Activated CD4-positive, alpha-beta memory T cell treated with anti-CD3 and anti-CD28 coated beads for 36 hours (primary cell): ENCODE measurements at regions not wholly inside any gene's neighbourhood (a gene's known extent, or its start where the extent isn't known, plus 50 kb on each side); places are given as distances from the start of the nearest gene placed in this dataset.

ENCODE experiments used
- CTCF ChIA-PET: fragments of 350-600 bp; sonication (Branson Sonifier 250); formaldehyde crosslinking; loops from one replicate; lab custom pipeline; 2021; ENCODE audit warnings: antibody characterized with exemption, inconsistent platforms; lab: Charles Lee
- POLR2A ChIA-PET: fragments of 350-600 bp; sonication (Branson Sonifier 250); formaldehyde crosslinking; loops from one replicate; lab custom pipeline; 2021; ENCODE audit warnings: antibody characterized with exemption; lab: Charles Lee
- DNase-seq: peaks from one replicate; pipeline ENCODE4 v3.0.0-alpha.2; 2020
- H3K27ac Mint-ChIP-seq: one replicate; pipeline ENCODE4 v1.8.0; 2021; ENCODE audit warnings: mixed read lengths
- H3K27me3 Mint-ChIP-seq: one replicate; pipeline ENCODE4 v1.8.0; 2021; ENCODE audit warnings: mixed read lengths
- H3K36me3 Mint-ChIP-seq: one replicate; pipeline ENCODE4 v1.8.0; 2021; ENCODE audit warnings: mixed read lengths
- H3K4me1 Mint-ChIP-seq: one replicate; pipeline ENCODE4 v1.8.0; 2021; ENCODE audit warnings: low read depth, mixed read lengths
- H3K4me3 Mint-ChIP-seq: one replicate; pipeline ENCODE4 v1.8.0; 2021; ENCODE audit warnings: mild to moderate bottlenecking, mixed read lengths
- H3K9me3 Mint-ChIP-seq: one replicate; pipeline ENCODE4 v1.8.0; 2021; ENCODE audit warnings: mixed read lengths
- intact Hi-C: fragments of 100-400 bp; cut with micrococcal nuclease; formaldehyde crosslinking; loops from one replicate; pipeline ENCODE4 v1.15.1; 2023

- no peak overlapping the region for H3K27ac Mint-ChIP-seq
- intact Hi-C loops = no loop called here
- no peaks in the 10 kb centered on the region for H3K4me1 Mint-ChIP-seq
- POLR2A ChIA-PET = no interaction called here
- DNase-seq = no peak
- no peaks in the 10 kb centered on the region for H3K36me3 Mint-ChIP-seq
- H3K27me3 Mint-ChIP-seq = no peaks in the 10 kb centered on the region
- H3K9me3 Mint-ChIP-seq = peaks cover 12% of the 10 kb centered on the region
- H3K4me3 Mint-ChIP-seq = no peak overlapping the region
- CTCF ChIA-PET = no interaction called here
Measured at GRCh38 chr4:188550296-188550695, 411.1 kb downstream of the TRIML1 start.

- POLR2A ChIA-PET = no interaction called here
- no peak for DNase-seq
- H3K4me3 Mint-ChIP-seq = no peak overlapping the region
- H3K9me3 Mint-ChIP-seq = peaks cover 13% of the 10 kb centered on the region
- H3K27ac Mint-ChIP-seq = no peak overlapping the region
- H3K27me3 Mint-ChIP-seq = no peaks in the 10 kb centered on the region
- CTCF ChIA-PET = no interaction called here
- intact Hi-C loops = no loop called here
- H3K4me1 Mint-ChIP-seq = no peaks in the 10 kb centered on the region
- no peaks in the 10 kb centered on the region for H3K36me3 Mint-ChIP-seq
Measured at GRCh38 chr4:188551156-188551555, 411.9 kb downstream of the TRIML1 start.

- ChIA-PET CTCF (no interaction called here), POLR2A (no interaction called here)
- Mint-ChIP-seq H3K4me1 (no peaks in the 10 kb centered on the region), H3K27ac (no peak overlapping the region), H3K9me3 (peaks cover 13% of the 10 kb centered on the region), H3K27me3 (no peaks in the 10 kb centered on the region), H3K4me3 (no peak overlapping the region), H3K36me3 (no peaks in the 10 kb centered on the region)
- intact Hi-C loops = no loop called here
- DNase-seq = no peak
Measured at GRCh38 chr4:188552741-188553275, 413.6 kb downstream of the TRIML1 start.

GRCh38 chr4:188554413-188554812 is 415.2 kb downstream of the TRIML1 start:
- ChIA-PET POLR2A (no interaction called here), CTCF (no interaction called here)
- intact Hi-C loops = no loop called here
- Mint-ChIP-seq H3K4me1 (no peaks in the 10 kb centered on the region), H3K27me3 (no peaks in the 10 kb centered on the region), H3K36me3 (no peaks in the 10 kb centered on the region), H3K9me3 (peaks cover 11% of the 10 kb centered on the region), H3K27ac (no peak overlapping the region), H3K4me3 (no peak overlapping the region)
- DNase-seq = no peak

GRCh38 chr4:188573104-188573503 is 433.9 kb downstream of the TRIML1 start:
- Mint-ChIP-seq H3K36me3 (no peaks in the 10 kb centered on the region), H3K4me3 (no peak overlapping the region), H3K27ac (no peak overlapping the region), H3K9me3 (peaks cover 28% of the 10 kb centered on the region), H3K4me1 (no peaks in the 10 kb centered on the region), H3K27me3 (no peaks in the 10 kb centered on the region)
- intact Hi-C loops = no loop called here
- no peak for DNase-seq
- CTCF ChIA-PET = no interaction called here
- POLR2A ChIA-PET = no interaction called here

GRCh38 chr4:188578657-188579056 is 439.4 kb downstream of the TRIML1 start:
- DNase-seq = no peak
- Mint-ChIP-seq H3K27me3 (no peaks in the 10 kb centered on the region), H3K4me3 (no peak overlapping the region), H3K27ac (no peak overlapping the region), H3K36me3 (no peaks in the 10 kb centered on the region), H3K9me3 (peaks cover 19% of the 10 kb centered on the region), H3K4me1 (no peaks in the 10 kb centered on the region)
- intact Hi-C loops = no loop called here
- CTCF ChIA-PET = no interaction called here
- POLR2A ChIA-PET = no interaction called here

GRCh38 chr4:188596021-188596420 is 456.8 kb downstream of the TRIML1 start:
- intact Hi-C loops = no loop called here
- no peak for DNase-seq
- ChIA-PET POLR2A (no interaction called here), CTCF (no interaction called here)
- Mint-ChIP-seq H3K9me3 (peaks cover 22% of the 10 kb centered on the region), H3K27me3 (no peaks in the 10 kb centered on the region), H3K36me3 (no peaks in the 10 kb centered on the region), H3K4me3 (no peak overlapping the region), H3K27ac (no peak overlapping the region), H3K4me1 (no peaks in the 10 kb centered on the region)

- Mint-ChIP-seq H3K27ac (no peak overlapping the region), H3K27me3 (no peaks in the 10 kb centered on the region), H3K36me3 (no peaks in the 10 kb centered on the region), H3K4me3 (no peak overlapping the region), H3K4me1 (no peaks in the 10 kb centered on the region), H3K9me3 (peaks cover 15% of the 10 kb centered on the region)
- intact Hi-C loops = no loop called here
- no peak for DNase-seq
- ChIA-PET CTCF (no interaction called here), POLR2A (no interaction called here)
Measured at GRCh38 chr4:188603646-188604045, 464.4 kb downstream of the TRIML1 start.

- intact Hi-C loops = no loop called here
- Mint-ChIP-seq H3K4me3 (no peak overlapping the region), H3K4me1 (no peaks in the 10 kb centered on the region), H3K9me3 (peaks cover 4% of the 10 kb centered on the region), H3K36me3 (no peaks in the 10 kb centered on the region), H3K27me3 (no peaks in the 10 kb centered on the region), H3K27ac (no peak overlapping the region)
- DNase-seq = no peak
- CTCF ChIA-PET = no interaction called here
- POLR2A ChIA-PET = no interaction called here
Measured at GRCh38 chr4:188606635-188607034, 467.4 kb downstream of the TRIML1 start.

- H3K4me3 Mint-ChIP-seq = no peak overlapping the region
- H3K4me1 Mint-ChIP-seq = no peaks in the 10 kb centered on the region
- no peak for DNase-seq
- no peak overlapping the region for H3K27ac Mint-ChIP-seq
- CTCF ChIA-PET = no interaction called here
- H3K36me3 Mint-ChIP-seq = no peaks in the 10 kb centered on the region
- POLR2A ChIA-PET = no interaction called here
- no peaks in the 10 kb centered on the region for H3K27me3 Mint-ChIP-seq
- H3K9me3 Mint-ChIP-seq = peaks cover 11% of the 10 kb centered on the region
- intact Hi-C loops = no loop called here
Measured at GRCh38 chr4:188611143-188611542, 471.9 kb downstream of the TRIML1 start.

- Mint-ChIP-seq H3K9me3 (peaks cover 13% of the 10 kb centered on the region), H3K27me3 (no peaks in the 10 kb centered on the region), H3K36me3 (no peaks in the 10 kb centered on the region), H3K27ac (no peak overlapping the region), H3K4me1 (no peaks in the 10 kb centered on the region), H3K4me3 (no peak overlapping the region)
- POLR2A ChIA-PET = no interaction called here
- no peak for DNase-seq
- intact Hi-C loops = no loop called here
- CTCF ChIA-PET = no interaction called here
Measured at GRCh38 chr4:188612659-188613058, 473.4 kb downstream of the TRIML1 start.

- peaks cover 13% of the 10 kb centered on the region for H3K9me3 Mint-ChIP-seq
Measured at GRCh38 chr4:188613976-188614375, 474.7 kb downstream of the TRIML1 start.

GRCh38 chr4:188619456-188620149 is 480.4 kb downstream of the TRIML1 start:
- H3K4me3 Mint-ChIP-seq = no peak overlapping the region
- intact Hi-C loops = no loop called here
- DNase-seq = no peak
- H3K27me3 Mint-ChIP-seq = no peaks in the 10 kb centered on the region
- POLR2A ChIA-PET = no interaction called here
- H3K36me3 Mint-ChIP-seq = no peaks in the 10 kb centered on the region
- peaks cover 9% of the 10 kb centered on the region for H3K9me3 Mint-ChIP-seq
- no peaks in the 10 kb centered on the region for H3K4me1 Mint-ChIP-seq
- CTCF ChIA-PET = no interaction called here
- no peak overlapping the region for H3K27ac Mint-ChIP-seq

More at GRCh38 chr4:188613976-188614375, 474.7 kb downstream of the TRIML1 start:
- intact Hi-C loops = no loop called here
- no peaks in the 10 kb centered on the region for H3K36me3 Mint-ChIP-seq
- no peak overlapping the region for H3K4me3 Mint-ChIP-seq
- H3K27me3 Mint-ChIP-seq = no peaks in the 10 kb centered on the region
- no peaks in the 10 kb centered on the region for H3K4me1 Mint-ChIP-seq
- CTCF ChIA-PET = no interaction called here
- POLR2A ChIA-PET = no interaction called here
- DNase-seq = no peak
- no peak overlapping the region for H3K27ac Mint-ChIP-seq
